ENCODE measurements at regions not wholly inside any gene's neighbourhood (a gene's known extent, or its start where the extent isn't known, plus 50 kb on each side); places are given as distances from the start of the nearest gene placed in this dataset.

GRCh38 chr16:51851111-51851510, 695.8 kb downstream of the TOX3 start:
- no peak for TF ChIP-seq CTCF (IDR thresholded peaks at IDR 0.05)
- TF ChIP-seq POLR2A (IDR thresholded peaks at IDR 0.05), result no peak

Measured in uterus (tissue), 2 donors.